ENCODE measurements at regions not wholly inside any gene's neighbourhood (a gene's known extent, or its start where the extent isn't known, plus 50 kb on each side); places are given as distances from the start of the nearest gene placed in this dataset.

DNA sequence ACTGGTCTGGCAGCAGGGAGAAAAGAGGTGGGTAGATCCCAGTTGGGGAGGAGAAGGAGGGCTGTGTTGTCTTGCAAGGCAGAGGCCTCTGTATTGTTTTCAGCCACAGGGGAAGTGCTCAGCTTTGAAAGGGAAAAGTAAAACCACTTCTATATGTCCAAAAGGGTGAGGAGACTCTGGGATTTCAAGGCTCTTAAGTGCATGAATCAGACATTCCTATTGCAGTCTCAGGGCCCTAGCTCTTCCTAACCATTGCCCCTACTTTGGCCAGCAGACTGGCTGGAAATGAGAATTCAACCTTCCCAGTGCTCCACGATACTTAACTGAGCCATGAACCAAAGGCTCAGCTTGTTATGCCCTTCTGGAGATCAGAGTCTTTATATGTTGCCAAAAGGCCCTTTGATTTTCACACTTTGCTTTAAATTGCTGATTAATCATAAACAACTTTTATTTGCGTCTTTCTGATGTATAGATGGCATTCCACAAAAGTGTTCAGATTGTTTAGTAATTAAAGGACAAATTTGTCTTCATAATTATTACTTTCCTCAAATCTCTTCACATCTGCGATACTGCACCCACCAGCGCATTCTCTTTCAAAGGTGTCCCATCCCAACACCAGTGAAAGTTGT lies 313.8 kb upstream of the MMADHC start:
- 93% methylated on average over 4 of the region's 4 CpGs for WGBS
- H3K9me3 ChIP-seq = no peaks in the 10 kb centered on the region
- no peak for TF ChIP-seq POLR2AphosphoS5 (IDR thresholded peaks at IDR 0.05)
- no peak for TF ChIP-seq EP300 (IDR thresholded peaks at IDR 0.05)
- TF ChIP-seq POLR2A (IDR thresholded peaks at IDR 0.05) = no peak
- TF ChIP-seq, protein P1, sequence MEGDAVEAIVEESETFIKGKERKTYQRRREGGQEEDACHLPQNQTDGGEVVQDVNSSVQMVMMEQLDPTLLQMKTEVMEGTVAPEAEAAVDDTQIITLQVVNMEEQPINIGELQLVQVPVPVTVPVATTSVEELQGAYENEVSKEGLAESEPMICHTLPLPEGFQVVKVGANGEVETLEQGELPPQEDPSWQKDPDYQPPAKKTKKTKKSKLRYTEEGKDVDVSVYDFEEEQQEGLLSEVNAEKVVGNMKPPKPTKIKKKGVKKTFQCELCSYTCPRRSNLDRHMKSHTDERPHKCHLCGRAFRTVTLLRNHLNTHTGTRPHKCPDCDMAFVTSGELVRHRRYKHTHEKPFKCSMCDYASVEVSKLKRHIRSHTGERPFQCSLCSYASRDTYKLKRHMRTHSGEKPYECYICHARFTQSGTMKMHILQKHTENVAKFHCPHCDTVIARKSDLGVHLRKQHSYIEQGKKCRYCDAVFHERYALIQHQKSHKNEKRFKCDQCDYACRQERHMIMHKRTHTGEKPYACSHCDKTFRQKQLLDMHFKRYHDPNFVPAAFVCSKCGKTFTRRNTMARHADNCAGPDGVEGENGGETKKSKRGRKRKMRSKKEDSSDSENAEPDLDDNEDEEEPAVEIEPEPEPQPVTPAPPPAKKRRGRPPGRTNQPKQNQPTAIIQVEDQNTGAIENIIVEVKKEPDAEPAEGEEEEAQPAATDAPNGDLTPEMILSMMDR (IDR thresholded peaks at IDR 0.05) = no peak

DNA sequence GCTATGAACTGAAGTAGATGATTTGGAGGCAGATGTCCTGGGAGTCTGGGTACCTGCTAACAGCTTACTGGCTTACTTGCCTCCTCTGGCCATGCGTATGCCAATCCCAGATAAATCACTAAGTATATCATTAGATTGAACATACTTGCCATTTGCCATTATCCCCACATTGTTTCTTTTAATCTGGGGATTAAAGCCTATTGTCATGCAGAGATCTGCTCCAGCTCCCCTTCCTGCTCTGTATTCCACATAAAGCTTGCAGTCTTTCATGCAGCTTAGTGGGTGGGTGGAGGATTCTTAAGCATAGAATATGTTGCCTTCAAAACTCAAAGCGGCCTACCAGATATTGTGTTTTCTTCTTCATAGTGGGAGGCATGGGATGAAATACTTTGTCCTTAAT lies 311.8 kb upstream of the MMADHC start:
- no peak for DNase-seq (ENCODE audit: low spot score in 2 of 2)
- Histone ChIP-seq H3K4me1 (no peaks in the 10 kb centered on the region), H3K27ac (no peak overlapping the region), H3K36me3 (no peaks in the 10 kb centered on the region), H3K27me3 (no peaks in the 10 kb centered on the region), H3K4me3 (no peak overlapping the region), H3K9me3 (no peaks in the 10 kb centered on the region)
- TF ChIP-seq POLR2A (IDR thresholded peaks at IDR 0.05) (no peak), POLR2AphosphoS5 (IDR thresholded peaks at IDR 0.05) (no peak), EP300 (IDR thresholded peaks at IDR 0.05) (no peak)
- TF ChIP-seq, protein P1 (IDR thresholded peaks at IDR 0.05) = no peak
- 93% methylated on average over 2 of the region's 2 CpGs for WGBS

More for the DNA sequence above, 313.8 kb upstream of the MMADHC start:
- no peak for DNase-seq (ENCODE audit: low spot score in 2 of 2)
- Histone ChIP-seq H3K4me1 (no peaks in the 10 kb centered on the region), H3K27ac (no peak overlapping the region), H3K4me3 (no peak overlapping the region), H3K27me3 (no peaks in the 10 kb centered on the region), H3K36me3 (no peaks in the 10 kb centered on the region)

DNA sequence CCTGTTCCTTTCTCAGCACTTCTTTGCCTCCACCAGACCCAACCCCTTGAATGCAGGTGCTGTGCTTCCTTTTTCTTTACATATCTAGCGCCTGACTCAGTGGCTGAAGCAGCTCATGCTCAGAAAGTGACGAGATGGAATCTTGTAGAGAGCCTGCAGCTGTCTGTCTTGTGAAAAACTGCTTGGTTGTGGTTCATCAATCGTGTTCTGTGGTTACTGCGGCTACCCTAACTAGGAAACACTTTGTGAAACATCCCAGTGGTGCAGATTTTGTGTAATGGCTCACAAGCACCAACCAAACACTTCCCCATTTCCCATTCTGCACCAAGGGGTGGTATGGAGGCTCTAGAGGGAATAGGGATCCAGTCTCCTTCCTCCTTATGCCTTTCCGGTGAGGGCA lies 307.2 kb upstream of the MMADHC start:
- no peak for DNase-seq (ENCODE audit: low spot score in 2 of 2)
- WGBS = 71% methylated on average over 5 of the region's 5 CpGs

DNA sequence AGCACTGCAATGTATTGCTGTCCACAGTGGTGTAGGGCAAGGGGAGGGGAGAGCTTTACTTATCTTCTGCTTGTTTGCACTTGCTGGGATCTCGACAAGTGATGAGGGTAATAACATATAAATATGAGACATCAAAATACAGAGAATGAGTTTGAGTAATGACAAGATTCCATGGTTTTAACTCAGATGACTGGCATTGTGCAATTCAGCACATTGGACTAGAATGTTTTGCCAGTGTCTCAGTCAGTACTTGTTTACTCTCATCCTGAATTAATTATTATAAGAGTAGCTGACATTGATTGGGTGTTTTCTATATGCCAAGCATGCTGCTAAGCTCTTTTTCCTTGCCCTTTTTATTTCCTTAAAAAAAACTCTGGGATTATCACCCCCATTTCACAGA lies 306.7 kb upstream of the MMADHC start:
- no peak for DNase-seq (ENCODE audit: low spot score in 2 of 2)
- no peak overlapping the region for H3K27ac ChIP-seq
- H3K4me1 ChIP-seq = no peaks in the 10 kb centered on the region
- H3K27me3 ChIP-seq = no peaks in the 10 kb centered on the region
- no peak overlapping the region for H3K4me3 ChIP-seq
- WGBS = 54% methylated on average over 1 of the region's 1 CpG
- TF ChIP-seq POLR2AphosphoS5 (IDR thresholded peaks at IDR 0.05) (no peak), POLR2A (IDR thresholded peaks at IDR 0.05) (no peak), EP300 (IDR thresholded peaks at IDR 0.05) (no peak)
- TF ChIP-seq, protein P1 (IDR thresholded peaks at IDR 0.05) = no peak
- no peaks in the 10 kb centered on the region for H3K9me3 ChIP-seq
- H3K36me3 ChIP-seq = no peaks in the 10 kb centered on the region

More for the DNA sequence above, 307.2 kb upstream of the MMADHC start:
- no peak overlapping the region for H3K27ac ChIP-seq
- no peaks in the 10 kb centered on the region for H3K36me3 ChIP-seq
- H3K4me1 ChIP-seq = no peaks in the 10 kb centered on the region
- no peak overlapping the region for H3K4me3 ChIP-seq
- no peak for TF ChIP-seq EP300 (IDR thresholded peaks at IDR 0.05)
- TF ChIP-seq, protein P1 (IDR thresholded peaks at IDR 0.05) = no peak
- H3K9me3 ChIP-seq = no peaks in the 10 kb centered on the region
- H3K27me3 ChIP-seq = no peaks in the 10 kb centered on the region

DNA sequence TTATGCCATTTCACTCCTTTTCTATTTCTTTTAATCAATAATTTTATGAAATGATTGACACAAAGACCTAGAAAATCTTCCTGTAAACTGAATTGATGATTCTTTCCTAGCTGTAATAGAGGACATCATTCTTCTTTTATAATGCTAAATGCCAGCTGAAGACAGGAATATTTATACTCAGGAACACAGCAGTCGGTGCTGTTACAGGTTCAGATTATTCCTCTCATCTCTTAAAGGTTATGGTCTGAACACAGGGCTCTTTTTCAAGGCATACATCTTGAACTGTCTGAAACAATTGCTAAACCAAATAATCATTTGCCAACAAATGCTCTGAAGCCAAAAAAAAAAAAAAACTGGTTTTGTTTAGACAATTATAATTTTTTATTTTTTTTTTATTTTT lies 305.0 kb upstream of the MMADHC start:
- TF ChIP-seq POLR2AphosphoS5 (IDR thresholded peaks at IDR 0.05) = no peak
- no peak for TF ChIP-seq POLR2A (IDR thresholded peaks at IDR 0.05)
- TF ChIP-seq, protein P1 (IDR thresholded peaks at IDR 0.05) = no peak
- no peak for TF ChIP-seq EP300 (IDR thresholded peaks at IDR 0.05)
- H3K27me3 ChIP-seq = no peaks in the 10 kb centered on the region
- no peak for DNase-seq (ENCODE audit: low spot score in 2 of 2)
- 49% methylated on average over 1 of the region's 1 CpG for WGBS
- H3K27ac ChIP-seq = no peak overlapping the region
- no peaks in the 10 kb centered on the region for H3K4me1 ChIP-seq
- H3K36me3 ChIP-seq = no peaks in the 10 kb centered on the region
- H3K9me3 ChIP-seq = no peaks in the 10 kb centered on the region
- no peak overlapping the region for H3K4me3 ChIP-seq

Data from suprapubic skin (tissue), 4 donors.